NB4 (cell line): ENCODE measurements at regions not wholly inside any gene's neighbourhood (a gene's known extent, or its start where the extent isn't known, plus 50 kb on each side); places are given as distances from the start of the nearest gene placed in this dataset.

Source experiments
- POLR2A ChIP-seq: IDR thresholded peaks from 2 replicates; pipeline ENCODE4 v1.6.1; 2011; ENCODE audit warnings: mild to moderate bottlenecking; ENCODE audit not compliant: insufficient read length; ENCODE audit errors: extremely low read depth
- TF ChIP-seq, protein P1 (sequence below): IDR thresholded peaks from one replicate; pipeline ENCODE4 v1.5.1; 2012; ENCODE audit warnings: low read depth, low read length

DNA sequence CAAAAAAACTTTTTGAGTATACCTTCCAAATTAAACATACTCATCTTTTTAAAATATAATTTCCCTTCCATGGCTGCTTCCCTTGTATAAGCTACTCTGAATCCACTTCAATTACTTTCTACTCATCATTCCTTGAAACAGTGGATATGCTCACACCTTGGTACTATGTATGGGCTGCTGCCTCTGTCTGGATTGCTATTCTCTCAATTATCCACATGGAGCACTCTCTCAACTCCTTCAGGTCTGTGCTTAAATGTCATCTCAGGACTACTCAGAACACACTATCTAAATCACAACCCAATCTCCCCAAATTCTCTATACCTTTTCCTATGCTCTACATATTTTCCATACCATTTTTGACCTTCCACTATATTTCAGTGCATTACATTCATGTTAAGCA, 898.9 kb upstream of the EPHA5 start:
- TF ChIP-seq, protein P1, sequence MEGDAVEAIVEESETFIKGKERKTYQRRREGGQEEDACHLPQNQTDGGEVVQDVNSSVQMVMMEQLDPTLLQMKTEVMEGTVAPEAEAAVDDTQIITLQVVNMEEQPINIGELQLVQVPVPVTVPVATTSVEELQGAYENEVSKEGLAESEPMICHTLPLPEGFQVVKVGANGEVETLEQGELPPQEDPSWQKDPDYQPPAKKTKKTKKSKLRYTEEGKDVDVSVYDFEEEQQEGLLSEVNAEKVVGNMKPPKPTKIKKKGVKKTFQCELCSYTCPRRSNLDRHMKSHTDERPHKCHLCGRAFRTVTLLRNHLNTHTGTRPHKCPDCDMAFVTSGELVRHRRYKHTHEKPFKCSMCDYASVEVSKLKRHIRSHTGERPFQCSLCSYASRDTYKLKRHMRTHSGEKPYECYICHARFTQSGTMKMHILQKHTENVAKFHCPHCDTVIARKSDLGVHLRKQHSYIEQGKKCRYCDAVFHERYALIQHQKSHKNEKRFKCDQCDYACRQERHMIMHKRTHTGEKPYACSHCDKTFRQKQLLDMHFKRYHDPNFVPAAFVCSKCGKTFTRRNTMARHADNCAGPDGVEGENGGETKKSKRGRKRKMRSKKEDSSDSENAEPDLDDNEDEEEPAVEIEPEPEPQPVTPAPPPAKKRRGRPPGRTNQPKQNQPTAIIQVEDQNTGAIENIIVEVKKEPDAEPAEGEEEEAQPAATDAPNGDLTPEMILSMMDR = no peak
- no peak for TF ChIP-seq POLR2A
